Activated T-cell treated with anti-CD3 and anti-CD28 coated beads, Interleukin-2, amount 50 U/mL, for 4 hours (primary cell): ENCODE measurements at regions not wholly inside any gene's neighbourhood (a gene's known extent, or its start where the extent isn't known, plus 50 kb on each side); places are given as distances from the start of the nearest gene placed in this dataset.
"Not testable (repeated sequence)": the region's sequence is repeated elsewhere in the genome, so short reads cannot be mapped to it uniquely, and the experiment has no call there.

Experiments used
- ATAC-seq, 2 donors: fragments of 200-7000 bp; cut with Tn5 transposase; one replicate each; pipeline ENCODE4 v1.10.0; 2021
- DNase-seq: peaks from one replicate; pipeline ENCODE4 v3.0.0-alpha.2; 2020
- H3K27me3 Mint-ChIP-seq: one replicate; pipeline ENCODE4 v1.8.0; 2021; ENCODE audit warnings: low read depth, mixed read lengths
- H3K36me3 Mint-ChIP-seq: one replicate; pipeline ENCODE4 v1.8.0; 2022; ENCODE audit warnings: mixed read lengths; ENCODE audit not compliant: insufficient read depth
- H3K4me1 Mint-ChIP-seq: one replicate; pipeline ENCODE4 v1.8.0; 2021; ENCODE audit warnings: low read depth, mixed read lengths
- H3K4me3 Mint-ChIP-seq: one replicate; pipeline ENCODE4 v1.8.0; 2021; ENCODE audit warnings: mild to moderate bottlenecking, moderate library complexity, mixed read lengths
- H3K9me3 Mint-ChIP-seq: one replicate; pipeline ENCODE4 v1.8.0; 2021; ENCODE audit warnings: mixed read lengths

GRCh38 chr4:137376312-137376711, 156.0 kb downstream of the PCDH18 start:
- no peaks in the 10 kb centered on the region for H3K36me3 Mint-ChIP-seq
- H3K27me3 Mint-ChIP-seq: no peaks in the 10 kb centered on the region
- DNase-seq: no peak
- H3K4me1 Mint-ChIP-seq: no peaks in the 10 kb centered on the region
- no peak for ATAC-seq
- no peak overlapping the region for H3K4me3 Mint-ChIP-seq
- H3K9me3 Mint-ChIP-seq: peaks cover 16% of the 10 kb centered on the region

DNA sequence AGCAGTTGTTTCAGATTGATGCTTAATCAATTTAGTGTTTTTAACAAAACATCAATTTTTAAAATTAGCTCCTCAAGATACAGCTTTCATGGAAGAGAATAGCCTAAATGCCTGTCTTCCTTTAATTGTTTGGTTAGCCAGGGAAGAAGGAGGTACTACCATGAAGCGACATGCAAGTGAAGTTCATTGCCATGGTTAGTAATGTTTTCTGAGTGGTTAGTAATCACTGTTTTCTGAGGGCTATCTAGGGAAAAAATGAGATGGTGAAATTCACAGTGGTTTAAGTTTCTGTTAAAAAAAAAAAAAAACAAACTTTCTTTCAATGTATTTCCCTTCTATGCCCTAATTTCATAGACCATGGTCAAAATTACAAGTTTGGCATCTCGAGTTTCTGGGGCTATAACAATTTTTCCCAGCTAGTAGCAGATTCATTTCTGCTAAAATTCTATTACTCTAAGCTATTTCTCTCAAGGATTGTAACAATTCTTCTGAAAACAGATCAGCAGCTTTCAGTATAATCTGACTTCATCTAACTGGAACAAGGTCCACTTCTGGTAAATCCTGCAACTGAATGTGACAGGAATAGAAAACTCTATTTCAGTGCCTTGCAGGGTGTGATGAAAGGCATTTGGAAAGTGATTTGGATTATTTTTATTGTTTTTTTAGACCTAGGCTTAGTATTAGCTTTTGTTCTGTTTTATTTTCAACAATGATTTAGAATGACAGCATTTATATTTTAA, 157.0 kb downstream of the PCDH18 start:
- Mint-ChIP-seq H3K27me3 (no peaks in the 10 kb centered on the region), H3K9me3 (peaks cover 16% of the 10 kb centered on the region)

GRCh38 chr4:137370679-137371078, 161.6 kb downstream of the PCDH18 start:
- DNase-seq (no peak), ATAC-seq (no peak)
- H3K36me3 Mint-ChIP-seq: no peaks in the 10 kb centered on the region
- no peaks in the 10 kb centered on the region for H3K4me1 Mint-ChIP-seq
- no peaks in the 10 kb centered on the region for H3K27me3 Mint-ChIP-seq
- peaks cover 5% of the 10 kb centered on the region for H3K9me3 Mint-ChIP-seq
- no peak overlapping the region for H3K4me3 Mint-ChIP-seq

More for the DNA sequence above, 157.0 kb downstream of the PCDH18 start:
- H3K4me1 Mint-ChIP-seq: no peaks in the 10 kb centered on the region
- no peaks in the 10 kb centered on the region for H3K36me3 Mint-ChIP-seq
- H3K4me3 Mint-ChIP-seq: no peak overlapping the region
- ATAC-seq: no peak
- DNase-seq: no peak

GRCh38 chr4:137370206-137370633, 162.1 kb downstream of the PCDH18 start:
- no peaks in the 10 kb centered on the region for H3K36me3 Mint-ChIP-seq
- no peak overlapping the region for H3K4me3 Mint-ChIP-seq
- H3K9me3 Mint-ChIP-seq: peaks cover 5% of the 10 kb centered on the region
- no peak for ATAC-seq
- no peaks in the 10 kb centered on the region for H3K4me1 Mint-ChIP-seq
- no peaks in the 10 kb centered on the region for H3K27me3 Mint-ChIP-seq
- no peak for DNase-seq

DNA sequence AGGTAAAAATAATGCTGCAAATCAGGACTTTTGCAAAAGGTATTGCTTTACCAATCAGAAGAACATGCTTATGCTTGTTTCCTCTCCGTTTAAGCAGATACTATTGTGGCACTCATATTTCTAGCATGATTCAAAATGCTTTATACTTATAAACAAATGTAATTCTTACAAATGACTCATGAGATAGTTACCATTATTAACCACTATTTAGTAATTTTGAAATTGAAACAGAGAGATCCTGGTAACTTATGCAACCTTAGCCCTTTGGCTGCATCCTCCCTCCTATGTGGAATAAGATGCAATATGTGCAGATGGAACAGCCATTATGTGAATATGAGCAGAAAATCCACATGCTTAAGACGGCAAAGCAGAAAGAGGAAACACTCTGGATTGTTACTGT, 164.7 kb downstream of the PCDH18 start:
- no peaks in the 10 kb centered on the region for H3K27me3 Mint-ChIP-seq
- H3K4me3 Mint-ChIP-seq: no peak overlapping the region
- no peaks in the 10 kb centered on the region for H3K36me3 Mint-ChIP-seq
- peaks cover 6% of the 10 kb centered on the region for H3K9me3 Mint-ChIP-seq
- DNase-seq (no peak), ATAC-seq (no peak)
- no peaks in the 10 kb centered on the region for H3K4me1 Mint-ChIP-seq

DNA sequence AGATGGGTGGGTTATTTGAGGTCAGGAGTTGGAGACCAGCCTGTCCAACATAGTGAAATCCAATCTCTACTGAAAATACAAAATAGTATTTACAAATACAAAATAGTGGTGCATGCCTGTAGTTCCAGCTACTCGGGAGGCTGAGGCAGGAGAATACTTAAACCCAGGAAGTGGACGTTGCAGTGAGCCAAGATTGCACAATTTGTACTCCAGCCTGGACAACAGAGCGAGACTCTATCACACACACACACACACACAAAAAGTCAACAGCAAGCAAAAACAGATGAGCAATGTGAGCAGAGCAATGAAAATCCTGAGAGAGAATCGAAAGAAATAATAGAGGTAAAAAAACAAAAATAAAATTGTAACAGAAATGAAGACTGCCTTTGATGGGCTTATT, 168.8 kb downstream of the PCDH18 start:
- no peaks in the 10 kb centered on the region for H3K27me3 Mint-ChIP-seq

DNA sequence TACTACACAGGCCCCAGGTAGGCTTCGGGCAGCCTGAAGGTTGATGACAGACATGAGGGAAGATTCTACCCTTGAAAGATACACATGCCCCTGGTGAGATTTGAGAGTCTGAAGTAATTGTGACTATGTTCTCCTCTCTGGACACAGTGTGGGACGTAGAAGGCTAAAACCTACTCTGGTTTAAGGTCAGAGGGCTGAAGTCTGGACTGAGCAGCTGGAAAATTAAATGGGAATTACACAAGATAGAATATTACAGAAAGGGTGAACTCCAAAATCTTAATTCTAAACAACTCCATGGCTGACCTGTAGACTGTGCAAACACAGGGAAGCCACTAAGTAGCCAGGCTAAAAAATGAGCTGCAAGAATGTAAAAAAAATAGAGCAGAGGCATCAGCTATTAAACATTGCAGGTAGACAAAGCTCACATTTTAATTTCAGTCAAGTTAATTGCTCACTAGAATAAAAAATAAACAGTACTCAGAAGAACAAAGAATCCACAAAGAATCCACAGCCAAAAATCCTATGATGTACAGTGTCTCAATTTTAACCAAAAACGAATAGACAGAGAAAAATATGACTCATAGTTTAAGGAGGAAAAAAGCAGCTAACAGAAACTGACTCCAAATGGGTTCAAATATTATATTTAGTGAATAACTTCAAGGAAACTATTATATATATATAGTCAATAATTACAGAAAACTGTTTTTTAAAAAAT, 170.4 kb downstream of the PCDH18 start:
- no peaks in the 10 kb centered on the region for H3K27me3 Mint-ChIP-seq
- no peaks in the 10 kb centered on the region for H3K4me1 Mint-ChIP-seq
- H3K36me3 Mint-ChIP-seq: no peaks in the 10 kb centered on the region
- no peak for DNase-seq
- H3K9me3 Mint-ChIP-seq: peaks cover 6% of the 10 kb centered on the region
- no peak for ATAC-seq
- H3K4me3 Mint-ChIP-seq: no peak overlapping the region

More for the DNA sequence above, 168.8 kb downstream of the PCDH18 start:
- peaks cover 6% of the 10 kb centered on the region for H3K9me3 Mint-ChIP-seq
- H3K36me3 Mint-ChIP-seq: no peaks in the 10 kb centered on the region
- DNase-seq (no peak), ATAC-seq (no peak)
- no peaks in the 10 kb centered on the region for H3K4me1 Mint-ChIP-seq
- no peak overlapping the region for H3K4me3 Mint-ChIP-seq

- H3K9me3 Mint-ChIP-seq: peaks cover 6% of the 10 kb centered on the region
- H3K27me3 Mint-ChIP-seq: no peaks in the 10 kb centered on the region
- DNase-seq (no peak), ATAC-seq (no peak)
- H3K4me3 Mint-ChIP-seq: no peak overlapping the region
- H3K4me1 Mint-ChIP-seq: no peaks in the 10 kb centered on the region
- H3K36me3 Mint-ChIP-seq: no peaks in the 10 kb centered on the region
Observed at GRCh38 chr4:137360761-137361160, 171.5 kb downstream of the PCDH18 start.

- Mint-ChIP-seq H3K4me3 (no peak overlapping the region), H3K9me3 (peaks cover 6% of the 10 kb centered on the region), H3K4me1 (no peaks in the 10 kb centered on the region), H3K27me3 (no peaks in the 10 kb centered on the region), H3K36me3 (no peaks in the 10 kb centered on the region)
- ATAC-seq (no peak), DNase-seq (no peak)
Observed at GRCh38 chr4:137359691-137360315, 172.5 kb downstream of the PCDH18 start.

- not testable (repeated sequence) for H3K36me3 Mint-ChIP-seq, H3K4me1 Mint-ChIP-seq, DNase-seq, H3K4me3 Mint-ChIP-seq, H3K27me3 Mint-ChIP-seq, ATAC-seq
- H3K9me3 Mint-ChIP-seq: peaks cover 20% of the 10 kb centered on the region
Observed at GRCh38 chr4:137354562-137354961, 177.7 kb downstream of the PCDH18 start.

GRCh38 chr4:137347371-137347770, 184.9 kb downstream of the PCDH18 start:
- no peak for DNase-seq
- Mint-ChIP-seq H3K4me1 (no peaks in the 10 kb centered on the region), H3K27me3 (no peaks in the 10 kb centered on the region), H3K4me3 (no peak overlapping the region), H3K36me3 (no peaks in the 10 kb centered on the region), H3K9me3 (peaks cover 13% of the 10 kb centered on the region)
- no peak for ATAC-seq

DNA sequence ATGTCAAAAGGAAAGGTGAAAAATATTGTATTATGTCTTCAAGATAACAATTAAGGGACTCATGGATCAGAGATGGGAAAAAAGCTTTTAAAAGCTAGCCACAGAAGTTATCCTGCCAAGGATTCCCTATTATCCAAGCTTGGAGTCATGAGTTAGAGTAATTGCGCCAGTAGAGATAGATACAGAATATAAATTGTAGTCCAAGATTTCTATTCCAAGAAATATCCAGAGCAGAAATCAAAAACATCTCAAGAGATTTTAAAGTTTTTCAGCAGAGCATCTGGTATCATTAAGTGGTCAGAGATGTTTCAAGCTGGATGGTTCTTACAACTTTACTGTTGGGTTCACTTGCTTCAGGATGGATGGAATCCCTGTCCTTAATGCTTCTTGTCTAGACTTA, 186.7 kb downstream of the PCDH18 start:
- no peak for ATAC-seq
- Mint-ChIP-seq H3K9me3 (peaks cover 4% of the 10 kb centered on the region), H3K4me1 (no peaks in the 10 kb centered on the region), H3K4me3 (no peak overlapping the region), H3K36me3 (no peaks in the 10 kb centered on the region), H3K27me3 (no peaks in the 10 kb centered on the region)
- DNase-seq: no peak

DNA sequence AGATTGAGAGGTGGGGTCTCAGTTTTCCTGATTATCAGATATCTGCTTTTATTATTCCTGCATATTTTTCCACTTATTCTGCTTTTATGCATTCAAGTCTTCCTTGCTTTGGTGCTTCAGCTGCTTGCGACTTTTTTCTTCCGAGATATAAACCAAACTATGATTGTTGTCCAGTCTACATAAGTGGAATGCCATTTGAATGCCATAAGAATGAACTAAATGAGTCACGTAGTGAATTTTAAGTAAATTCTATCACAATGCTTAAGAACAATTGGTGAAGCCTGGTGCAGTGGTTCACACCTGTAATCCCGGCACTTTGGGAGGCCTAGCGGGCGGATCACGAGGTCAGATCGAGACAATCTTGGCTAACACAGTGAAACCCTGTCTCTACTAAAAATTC, 189.1 kb downstream of the PCDH18 start:
- Mint-ChIP-seq H3K9me3 (no peaks in the 10 kb centered on the region), H3K27me3 (no peaks in the 10 kb centered on the region), H3K36me3 (no peaks in the 10 kb centered on the region), H3K4me3 (no peak overlapping the region), H3K4me1 (no peaks in the 10 kb centered on the region)
- no peak for ATAC-seq
- no peak for DNase-seq

DNA sequence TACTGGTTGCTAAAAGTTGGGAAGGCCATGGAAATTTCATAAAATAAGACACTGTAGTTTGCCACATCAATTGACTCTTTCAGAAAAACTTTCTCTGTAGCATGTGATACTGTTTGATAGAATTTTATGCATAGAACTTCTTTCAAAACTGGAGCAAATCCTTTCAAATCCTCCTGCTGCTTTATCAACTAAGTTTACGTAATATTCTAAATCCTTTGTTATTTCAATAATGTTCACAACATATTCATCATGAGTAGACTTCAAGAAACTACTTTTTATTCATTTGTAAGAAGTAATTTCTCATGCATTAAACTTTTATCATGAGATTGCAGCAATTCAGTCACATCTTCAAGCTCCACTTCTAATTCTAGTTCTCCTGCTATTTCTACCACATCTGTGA, 199.3 kb downstream of the PCDH18 start:
- Mint-ChIP-seq H3K4me1 (no peaks in the 10 kb centered on the region), H3K9me3 (peaks cover 25% of the 10 kb centered on the region), H3K27me3 (no peaks in the 10 kb centered on the region), H3K36me3 (no peaks in the 10 kb centered on the region), H3K4me3 (no peak overlapping the region)
- ATAC-seq (no peak), DNase-seq (no peak)

- H3K4me1 Mint-ChIP-seq: no peaks in the 10 kb centered on the region
- DNase-seq (no peak), ATAC-seq (no peak)
- no peaks in the 10 kb centered on the region for H3K9me3 Mint-ChIP-seq
- no peak overlapping the region for H3K4me3 Mint-ChIP-seq
- H3K36me3 Mint-ChIP-seq: no peaks in the 10 kb centered on the region
- no peaks in the 10 kb centered on the region for H3K27me3 Mint-ChIP-seq
Observed at GRCh38 chr4:137312257-137312656, 220.0 kb downstream of the PCDH18 start.
